Activated CD4-positive, alpha-beta memory T cell treated with anti-CD3 and anti-CD28 coated beads for 36 hours (primary cell): ENCODE measurements at regions not wholly inside any gene's neighbourhood (a gene's known extent, or its start where the extent isn't known, plus 50 kb on each side); places are given as distances from the start of the nearest gene placed in this dataset.

Experiments
- CTCF ChIA-PET: fragments of 350-600 bp; sonication (Branson Sonifier 250); formaldehyde crosslinking; loops from one replicate; lab custom pipeline; 2021; ENCODE audit warnings: antibody characterized with exemption, inconsistent platforms; lab: Charles Lee
- POLR2A ChIA-PET: fragments of 350-600 bp; sonication (Branson Sonifier 250); formaldehyde crosslinking; loops from one replicate; lab custom pipeline; 2021; ENCODE audit warnings: antibody characterized with exemption; lab: Charles Lee
- DNase-seq: peaks from one replicate; pipeline ENCODE4 v3.0.0-alpha.2; 2020
- H3K27ac Mint-ChIP-seq: one replicate; pipeline ENCODE4 v1.8.0; 2021; ENCODE audit warnings: mixed read lengths
- H3K27me3 Mint-ChIP-seq: one replicate; pipeline ENCODE4 v1.8.0; 2021; ENCODE audit warnings: mixed read lengths
- H3K36me3 Mint-ChIP-seq: one replicate; pipeline ENCODE4 v1.8.0; 2021; ENCODE audit warnings: mixed read lengths
- H3K4me1 Mint-ChIP-seq: one replicate; pipeline ENCODE4 v1.8.0; 2021; ENCODE audit warnings: low read depth, mixed read lengths
- H3K4me3 Mint-ChIP-seq: one replicate; pipeline ENCODE4 v1.8.0; 2021; ENCODE audit warnings: mild to moderate bottlenecking, mixed read lengths
- H3K9me3 Mint-ChIP-seq: one replicate; pipeline ENCODE4 v1.8.0; 2021; ENCODE audit warnings: mixed read lengths
- intact Hi-C: fragments of 100-400 bp; cut with micrococcal nuclease; formaldehyde crosslinking; loops from one replicate; pipeline ENCODE4 v1.15.1; 2023

- CTCF ChIA-PET = no interaction called here
- no peak for DNase-seq
- intact Hi-C loops = no loop called here
- POLR2A ChIA-PET = no interaction called here
- H3K36me3 Mint-ChIP-seq = no peaks in the 10 kb centered on the region
- H3K4me1 Mint-ChIP-seq = no peaks in the 10 kb centered on the region
- H3K27ac Mint-ChIP-seq = no peak overlapping the region
- no peaks in the 10 kb centered on the region for H3K27me3 Mint-ChIP-seq
- H3K9me3 Mint-ChIP-seq = peaks cover 15% of the 10 kb centered on the region
- H3K4me3 Mint-ChIP-seq = no peak overlapping the region
Measured at GRCh38 chr2:51705417-51705816, 673.5 kb upstream of the NRXN1 start.

DNA sequence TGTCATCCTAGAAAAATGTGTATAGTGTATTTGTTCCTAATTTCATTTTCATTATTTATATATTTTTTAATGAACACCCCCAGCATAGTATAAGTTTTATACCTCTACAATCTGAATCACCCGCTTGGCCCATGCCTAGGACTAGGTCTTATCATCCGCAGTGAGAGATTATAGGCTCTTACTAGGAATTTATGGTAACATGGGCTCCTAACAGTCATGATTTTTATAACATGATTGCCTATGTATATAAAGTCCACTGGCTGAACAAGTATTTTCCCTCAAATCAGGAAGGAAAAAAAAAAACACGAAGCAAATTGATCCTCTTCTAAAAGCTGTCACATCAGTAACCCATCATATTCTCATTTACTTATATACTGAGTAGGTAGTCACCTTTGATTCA lies 666.1 kb upstream of the NRXN1 start:
- intact Hi-C loops = no loop called here
- Mint-ChIP-seq H3K9me3 (peaks cover 6% of the 10 kb centered on the region), H3K27me3 (no peaks in the 10 kb centered on the region)

GRCh38 chr2:51697095-51697494 lies 665.2 kb upstream of the NRXN1 start:
- POLR2A ChIA-PET = no interaction called here
- CTCF ChIA-PET = no interaction called here
- H3K9me3 Mint-ChIP-seq = peaks cover 11% of the 10 kb centered on the region
- no peaks in the 10 kb centered on the region for H3K4me1 Mint-ChIP-seq
- no peak overlapping the region for H3K27ac Mint-ChIP-seq
- no peak for DNase-seq
- no peaks in the 10 kb centered on the region for H3K36me3 Mint-ChIP-seq
- intact Hi-C loops = no loop called here
- no peak overlapping the region for H3K4me3 Mint-ChIP-seq
- H3K27me3 Mint-ChIP-seq = no peaks in the 10 kb centered on the region

More for the DNA sequence above, 666.1 kb upstream of the NRXN1 start:
- Mint-ChIP-seq H3K4me1 (no peaks in the 10 kb centered on the region), H3K36me3 (no peaks in the 10 kb centered on the region), H3K4me3 (no peak overlapping the region), H3K27ac (no peak overlapping the region)
- POLR2A ChIA-PET = no interaction called here
- CTCF ChIA-PET = no interaction called here
- DNase-seq = no peak

DNA sequence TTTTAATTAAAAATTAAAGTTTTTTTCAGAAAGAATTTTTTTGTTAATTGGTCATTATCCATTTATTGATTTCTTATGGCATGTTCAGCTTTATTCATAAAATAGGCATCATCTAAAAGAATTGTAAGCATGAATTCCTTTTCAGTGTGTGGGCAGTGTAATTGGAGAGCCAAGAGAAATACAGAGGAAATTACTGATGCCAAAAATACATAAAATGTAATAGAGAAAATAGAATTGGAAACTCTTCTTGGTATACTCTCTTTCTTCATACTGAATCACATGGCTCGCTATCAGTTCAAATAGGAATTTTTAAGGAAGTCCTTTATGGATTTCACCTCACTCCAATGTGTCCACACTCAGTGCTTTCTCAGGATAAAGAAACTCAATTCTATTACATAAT lies 663.6 kb upstream of the NRXN1 start:
- CTCF ChIA-PET = no interaction called here
- Mint-ChIP-seq H3K4me1 (no peaks in the 10 kb centered on the region), H3K4me3 (no peak overlapping the region)

DNA sequence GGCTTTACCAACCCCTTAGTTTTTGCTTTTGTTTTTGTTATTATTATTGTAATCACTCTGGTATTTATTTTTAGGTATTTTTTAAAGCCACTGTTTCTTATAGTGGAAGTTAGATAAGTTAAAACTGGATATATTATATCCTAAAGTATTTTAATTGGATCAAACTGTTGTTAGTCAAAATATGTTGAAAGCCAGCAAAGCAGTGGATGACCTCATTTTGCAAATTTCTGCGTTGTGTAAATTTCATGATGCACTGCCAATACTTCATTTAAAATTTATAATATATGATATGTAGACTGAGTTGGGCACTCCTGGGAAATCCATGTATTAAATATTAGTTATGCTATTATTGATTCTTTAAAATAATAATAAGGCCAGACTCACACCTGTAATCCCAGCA lies 661.7 kb upstream of the NRXN1 start:
- no peak overlapping the region for H3K4me3 Mint-ChIP-seq
- H3K4me1 Mint-ChIP-seq = no peaks in the 10 kb centered on the region
- H3K27ac Mint-ChIP-seq = no peak overlapping the region
- ChIA-PET CTCF (no interaction called here), POLR2A (no interaction called here)
- peaks cover 12% of the 10 kb centered on the region for H3K9me3 Mint-ChIP-seq
- H3K27me3 Mint-ChIP-seq = no peaks in the 10 kb centered on the region
- DNase-seq = no peak
- no peaks in the 10 kb centered on the region for H3K36me3 Mint-ChIP-seq
- intact Hi-C loops = no loop called here

More for the DNA sequence above, 663.6 kb upstream of the NRXN1 start:
- intact Hi-C loops = no loop called here
- Mint-ChIP-seq H3K9me3 (peaks cover 12% of the 10 kb centered on the region), H3K36me3 (no peaks in the 10 kb centered on the region), H3K27ac (no peak overlapping the region), H3K27me3 (no peaks in the 10 kb centered on the region)
- no peak for DNase-seq
- POLR2A ChIA-PET = no interaction called here

DNA sequence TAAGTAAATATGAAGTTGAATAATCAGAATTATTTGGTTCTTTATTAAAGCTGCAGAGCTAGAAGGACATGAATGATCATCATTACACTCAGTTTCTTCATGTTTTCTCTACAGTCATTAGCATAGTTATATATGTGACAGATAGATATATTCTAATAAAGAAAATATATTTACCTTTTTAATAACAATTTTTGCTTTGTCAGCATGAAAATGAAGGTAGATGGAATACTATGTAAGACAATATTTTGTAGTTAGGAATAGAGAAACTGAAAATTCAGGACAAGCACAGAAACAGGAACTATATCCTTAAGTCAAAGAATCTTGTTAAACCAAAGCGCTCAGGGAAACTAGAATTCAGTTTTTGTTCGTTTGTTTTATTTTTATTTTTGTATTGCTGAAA lies 649.9 kb upstream of the NRXN1 start:
- ChIA-PET POLR2A (no interaction called here), CTCF (no interaction called here)
- Mint-ChIP-seq H3K9me3 (peaks cover 17% of the 10 kb centered on the region), H3K27ac (no peak overlapping the region), H3K27me3 (no peaks in the 10 kb centered on the region), H3K36me3 (no peaks in the 10 kb centered on the region), H3K4me3 (no peak overlapping the region), H3K4me1 (no peaks in the 10 kb centered on the region)
- intact Hi-C loops = no loop called here
- DNase-seq = no peak

DNA sequence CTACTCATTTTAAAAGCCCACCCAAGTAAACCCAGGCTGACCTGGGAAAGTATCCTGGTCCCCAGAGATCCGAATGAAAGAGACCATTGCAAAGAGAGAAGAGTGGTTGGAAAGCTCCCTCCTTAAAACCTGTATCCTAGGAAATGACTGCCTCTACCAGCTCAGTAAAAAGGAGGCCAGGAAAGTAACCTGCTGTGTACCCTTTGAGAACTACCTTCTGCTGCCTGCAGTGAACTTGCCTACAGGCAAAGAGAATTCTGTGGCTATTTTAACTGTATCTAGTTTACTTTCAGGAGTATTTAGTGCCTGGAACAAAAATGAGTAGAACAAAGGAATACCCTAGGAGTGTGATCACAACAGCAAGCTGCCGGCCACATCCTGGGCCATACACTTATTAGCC lies 641.7 kb upstream of the NRXN1 start:
- H3K4me1 Mint-ChIP-seq = no peaks in the 10 kb centered on the region
- H3K36me3 Mint-ChIP-seq = no peaks in the 10 kb centered on the region
- POLR2A ChIA-PET = no interaction called here

DNA sequence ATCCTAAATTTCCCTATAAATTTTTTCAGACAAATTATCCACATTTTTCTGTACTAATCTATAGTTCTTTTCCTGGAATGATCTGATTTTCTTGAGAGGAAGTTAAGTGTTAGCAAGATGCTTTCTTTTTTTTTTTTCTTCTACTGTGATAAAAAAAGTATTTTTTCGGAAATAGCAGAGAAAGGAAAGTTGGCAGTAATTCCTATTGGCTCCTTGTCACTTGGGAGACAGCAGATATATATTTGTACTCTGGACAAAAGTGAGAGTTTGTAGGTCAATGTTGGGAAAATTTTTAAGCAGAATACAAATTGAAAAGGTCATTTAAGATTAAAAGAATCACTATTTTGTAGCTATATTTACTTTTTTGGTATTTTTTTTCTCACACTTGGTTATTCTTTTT lies 635.7 kb upstream of the NRXN1 start:
- no peak overlapping the region for H3K27ac Mint-ChIP-seq
- no peak for DNase-seq
- intact Hi-C loops = no loop called here
- H3K36me3 Mint-ChIP-seq = no peaks in the 10 kb centered on the region
- POLR2A ChIA-PET = no interaction called here
- H3K4me1 Mint-ChIP-seq = no peaks in the 10 kb centered on the region
- no peak overlapping the region for H3K4me3 Mint-ChIP-seq
- peaks cover 18% of the 10 kb centered on the region for H3K9me3 Mint-ChIP-seq
- no peaks in the 10 kb centered on the region for H3K27me3 Mint-ChIP-seq
- CTCF ChIA-PET = no interaction called here

More for the DNA sequence above, 641.7 kb upstream of the NRXN1 start:
- Mint-ChIP-seq H3K9me3 (peaks cover 11% of the 10 kb centered on the region), H3K4me3 (no peak overlapping the region), H3K27ac (no peak overlapping the region), H3K27me3 (no peaks in the 10 kb centered on the region)
- CTCF ChIA-PET = no interaction called here
- intact Hi-C loops = no loop called here
- no peak for DNase-seq

DNA sequence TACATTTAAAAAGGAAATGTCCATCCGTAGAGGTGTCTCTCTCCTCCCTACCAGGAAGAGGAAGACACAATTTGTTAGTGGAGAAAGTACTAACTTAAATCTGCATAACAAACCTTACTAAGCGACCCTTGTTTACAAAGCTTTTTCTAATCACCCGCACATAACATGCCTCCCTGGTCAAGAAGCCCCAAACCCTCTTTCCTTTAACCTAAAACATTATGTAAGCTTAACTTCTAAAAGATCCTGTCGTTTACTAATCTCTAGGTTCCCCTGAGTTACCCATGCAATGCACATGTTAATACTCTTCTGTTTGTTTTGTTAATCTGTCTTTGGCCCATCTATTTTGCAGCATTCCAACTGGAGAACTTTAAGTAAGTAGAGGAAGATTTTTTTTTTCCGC lies 630.3 kb upstream of the NRXN1 start:
- Mint-ChIP-seq H3K4me1 (no peaks in the 10 kb centered on the region), H3K9me3 (peaks cover 10% of the 10 kb centered on the region), H3K36me3 (no peaks in the 10 kb centered on the region), H3K27ac (no peak overlapping the region), H3K4me3 (no peak overlapping the region), H3K27me3 (no peaks in the 10 kb centered on the region)
- DNase-seq = no peak
- ChIA-PET POLR2A (no interaction called here), CTCF (no interaction called here)
- intact Hi-C loops = no loop called here

- Mint-ChIP-seq H3K36me3 (no peaks in the 10 kb centered on the region), H3K4me3 (no peak overlapping the region), H3K9me3 (peaks cover 10% of the 10 kb centered on the region), H3K27me3 (no peaks in the 10 kb centered on the region), H3K4me1 (no peaks in the 10 kb centered on the region), H3K27ac (no peak overlapping the region)
- ChIA-PET CTCF (no interaction called here), POLR2A (no interaction called here)
- DNase-seq = no peak
- intact Hi-C loops = no loop called here
Measured at GRCh38 chr2:51657849-51658248, 625.9 kb upstream of the NRXN1 start.

DNA sequence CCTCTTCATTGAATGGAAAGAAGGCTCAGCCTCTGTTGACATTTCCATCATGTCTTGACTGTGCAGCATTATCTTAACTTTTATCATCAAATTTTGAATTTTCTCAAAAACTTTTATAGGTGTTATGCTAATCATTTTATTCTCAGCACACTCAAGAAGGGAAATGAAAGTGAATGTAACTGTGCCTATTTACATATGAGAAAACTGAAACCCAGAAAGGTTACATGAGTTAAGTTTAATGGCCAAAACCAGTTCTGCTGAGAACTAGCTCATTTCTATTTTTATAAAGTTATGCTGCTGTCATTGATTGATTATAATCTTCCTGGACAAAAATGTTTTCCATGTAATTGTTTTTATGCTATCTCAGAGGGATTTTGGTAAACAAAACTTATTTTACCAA lies 618.8 kb upstream of the NRXN1 start:
- ChIA-PET CTCF (no interaction called here), POLR2A (no interaction called here)
- H3K27ac Mint-ChIP-seq = no peak overlapping the region
- H3K9me3 Mint-ChIP-seq = peaks cover 20% of the 10 kb centered on the region
- no peaks in the 10 kb centered on the region for H3K4me1 Mint-ChIP-seq
- no peak for DNase-seq
- no peak overlapping the region for H3K4me3 Mint-ChIP-seq
- intact Hi-C loops = no loop called here
- no peaks in the 10 kb centered on the region for H3K27me3 Mint-ChIP-seq
- H3K36me3 Mint-ChIP-seq = no peaks in the 10 kb centered on the region

DNA sequence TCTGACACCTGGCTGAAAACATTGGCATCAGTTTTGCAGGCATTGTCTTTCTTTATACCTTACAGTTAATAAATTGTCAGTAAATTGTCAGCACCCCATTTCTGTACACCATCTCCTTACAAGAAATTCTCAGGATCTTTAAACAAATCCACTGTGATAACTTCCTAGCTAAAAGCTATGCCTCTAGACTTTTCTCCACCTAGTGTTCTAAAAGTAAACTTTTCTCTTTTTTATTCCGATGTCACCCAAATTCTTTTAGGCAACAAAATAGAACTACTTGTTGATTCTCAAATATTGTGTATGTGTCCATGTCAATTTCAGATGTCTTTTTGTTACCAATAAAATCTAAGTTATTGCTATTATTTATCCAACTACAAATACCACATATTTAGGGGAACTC lies 617.4 kb upstream of the NRXN1 start:
- Mint-ChIP-seq H3K4me3 (no peak overlapping the region), H3K4me1 (no peaks in the 10 kb centered on the region), H3K27ac (no peak overlapping the region), H3K9me3 (peaks cover 26% of the 10 kb centered on the region), H3K36me3 (no peaks in the 10 kb centered on the region), H3K27me3 (no peaks in the 10 kb centered on the region)
- intact Hi-C loops = no loop called here
- ChIA-PET POLR2A (no interaction called here), CTCF (no interaction called here)
- DNase-seq = no peak

GRCh38 chr2:51638811-51639210 lies 606.9 kb upstream of the NRXN1 start:
- no peaks in the 10 kb centered on the region for H3K27me3 Mint-ChIP-seq
- intact Hi-C loops = no loop called here
- no peak overlapping the region for H3K27ac Mint-ChIP-seq
- no peaks in the 10 kb centered on the region for H3K4me1 Mint-ChIP-seq
- ChIA-PET CTCF (no interaction called here), POLR2A (no interaction called here)
- no peak for DNase-seq
- H3K4me3 Mint-ChIP-seq = no peak overlapping the region
- H3K9me3 Mint-ChIP-seq = peaks cover 42% of the 10 kb centered on the region
- no peaks in the 10 kb centered on the region for H3K36me3 Mint-ChIP-seq

GRCh38 chr2:51633073-51633472 lies 601.1 kb upstream of the NRXN1 start:
- no peaks in the 10 kb centered on the region for H3K36me3 Mint-ChIP-seq
- ChIA-PET CTCF (no interaction called here), POLR2A (no interaction called here)
- peaks cover 23% of the 10 kb centered on the region for H3K9me3 Mint-ChIP-seq
- intact Hi-C loops = no loop called here
- no peak overlapping the region for H3K4me3 Mint-ChIP-seq
- H3K4me1 Mint-ChIP-seq = no peaks in the 10 kb centered on the region
- no peak for DNase-seq
- no peak overlapping the region for H3K27ac Mint-ChIP-seq
- H3K27me3 Mint-ChIP-seq = no peaks in the 10 kb centered on the region
